Ovary (tissue), 3 donors: ENCODE measurements at regions not wholly inside any gene's neighbourhood (a gene's known extent, or its start where the extent isn't known, plus 50 kb on each side); places are given as distances from the start of the nearest gene placed in this dataset.

Source experiments
- CTCF ChIP-seq, 3 donors: fragments of 450-650 bp in 2 of 3; fragments of 200-600 bp in 1 of 3; IDR thresholded peaks; one replicate each; pipeline versions ENCODE4 v1.5.1 to v1.8.0; 2016 to 2022; ENCODE audit warnings: antibody characterized with exemption in 3 of 3, mild to moderate bottlenecking in 1 of 3
- EP300 ChIP-seq: sonication (generic); formaldehyde crosslinking; IDR thresholded peaks from one replicate; pipeline ENCODE4 v1.6.1; 2017; ENCODE audit warnings: antibody characterized with exemption
- donor health status: DM: no; HTN: no; CAD: no.

GRCh38 chr10:43946445-43946844 lies 297.8 kb upstream of the ZNF32 start:
- TF ChIP-seq CTCF (IDR thresholded peaks at IDR 0.05) (no peak), EP300 (no peak)
